ENCODE measurements at regions not wholly inside any gene's neighbourhood (a gene's known extent, or its start where the extent isn't known, plus 50 kb on each side); places are given as distances from the start of the nearest gene placed in this dataset.
A peak's percentile ranks its signal among the peaks of the same experiment; 100 is the strongest.
"Not testable (repeated sequence)": the region's sequence is repeated elsewhere in the genome, so short reads cannot be mapped to it uniquely, and the experiment has no call there.

GRCh38 chr4:30837861-30838260 lies 117.7 kb downstream of the PCDH7 start:
- DNase-seq (ENCODE audit: low read depth in 2 of 2), result no peak

GRCh38 chr4:30838331-30838730 lies 118.2 kb downstream of the PCDH7 start:
- DNase-seq (ENCODE audit: low read depth in 2 of 2), result no peak

- no peak for DNase-seq (ENCODE audit: low read depth in 2 of 2)
Measured at GRCh38 chr4:30839583-30840520, 119.7 kb downstream of the PCDH7 start.

- DNase-seq (ENCODE audit: low read depth in 2 of 2), result no peak
Measured at GRCh38 chr4:30840571-30840970, 120.4 kb downstream of the PCDH7 start.

- DNase-seq (ENCODE audit: low read depth in 2 of 2), result no peak
Measured at GRCh38 chr4:30842142-30842541, 122.0 kb downstream of the PCDH7 start.

- no peak for DNase-seq (ENCODE audit: low read depth in 2 of 2)
Measured at GRCh38 chr4:30842689-30843088, 122.5 kb downstream of the PCDH7 start.

- no peak for DNase-seq (ENCODE audit: low read depth in 2 of 2)
Measured at GRCh38 chr4:30844861-30845582, 124.9 kb downstream of the PCDH7 start.

- DNase-seq (ENCODE audit: low read depth in 2 of 2), result no peak
Measured at GRCh38 chr4:30847167-30847566, 127.0 kb downstream of the PCDH7 start.

- DNase-seq (ENCODE audit: low read depth in 2 of 2), result no peak
Measured at GRCh38 chr4:30847958-30848357, 127.8 kb downstream of the PCDH7 start.

GRCh38 chr4:30854531-30854930 lies 134.4 kb downstream of the PCDH7 start:
- DNase-seq (ENCODE audit: low read depth in 2 of 2), result no peak

- no peak for DNase-seq (ENCODE audit: low read depth in 2 of 2)
Measured at GRCh38 chr4:30855232-30855631, 135.1 kb downstream of the PCDH7 start.

GRCh38 chr4:30856795-30857564 lies 136.8 kb downstream of the PCDH7 start:
- no peak for DNase-seq (ENCODE audit: low read depth in 2 of 2)

- DNase-seq (ENCODE audit: low read depth in 2 of 2), result no peak
Measured at GRCh38 chr4:30860978-30861377, 140.8 kb downstream of the PCDH7 start.

- DNase-seq (ENCODE audit: low read depth in 2 of 2), result no peak
Measured at GRCh38 chr4:30862196-30862595, 142.0 kb downstream of the PCDH7 start.

- peak; percentile 57 for DNase-seq (ENCODE audit: low read depth in 2 of 2)
Measured at GRCh38 chr4:30863021-30863420, 142.9 kb downstream of the PCDH7 start.

GRCh38 chr4:30865691-30866090 lies 145.5 kb downstream of the PCDH7 start:
- DNase-seq (ENCODE audit: low read depth in 2 of 2), result no peak

- no peak for DNase-seq (ENCODE audit: low read depth in 2 of 2)
Measured at GRCh38 chr4:30866346-30866745, 146.2 kb downstream of the PCDH7 start.

- no peak for DNase-seq (ENCODE audit: low read depth in 2 of 2)
Measured at GRCh38 chr4:30866907-30867306, 146.7 kb downstream of the PCDH7 start.

- DNase-seq (ENCODE audit: low read depth in 2 of 2), result no peak
Measured at GRCh38 chr4:30867427-30867826, 147.3 kb downstream of the PCDH7 start.

GRCh38 chr4:30868111-30868895 lies 148.1 kb downstream of the PCDH7 start:
- no peak for DNase-seq (ENCODE audit: low read depth in 2 of 2)

GRCh38 chr4:30869387-30869786 lies 149.2 kb downstream of the PCDH7 start:
- not testable (repeated sequence) for DNase-seq (ENCODE audit: low read depth in 2 of 2)

All from fibroblast of skin of left biceps (primary cell).